Activated CD8-positive, alpha-beta memory T cell treated with anti-CD3 and anti-CD28 coated beads, Interleukin-2, amount 50 U/mL, for 1 hour (primary cell): ENCODE measurements at regions not wholly inside any gene's neighbourhood (a gene's known extent, or its start where the extent isn't known, plus 50 kb on each side); places are given as distances from the start of the nearest gene placed in this dataset.

ENCODE experiments used
- DNase-seq: peaks from one replicate; pipeline ENCODE4 v3.0.0-alpha.2; 2020; ENCODE audit errors: extremely low read depth

GRCh38 chr2:161017780-161018470 is 142.3 kb upstream of the TANK start:
- DNase-seq, result no peak

GRCh38 chr2:161019311-161019710 is 140.9 kb upstream of the TANK start:
- DNase-seq, result no peak

- DNase-seq, result no peak
Observed at GRCh38 chr2:161020437-161020836, 139.8 kb upstream of the TANK start.

- no peak for DNase-seq
Observed at GRCh38 chr2:161028581-161028980, 131.6 kb upstream of the TANK start.

GRCh38 chr2:161029321-161029720 is 130.9 kb upstream of the TANK start:
- DNase-seq, result no peak

- DNase-seq, result no peak
Observed at GRCh38 chr2:161030260-161031063, 129.8 kb upstream of the TANK start.

GRCh38 chr2:161031511-161031910 is 128.7 kb upstream of the TANK start:
- no peak for DNase-seq

GRCh38 chr2:161032635-161033034 is 127.6 kb upstream of the TANK start:
- no peak for DNase-seq

GRCh38 chr2:161033059-161033660 is 127.1 kb upstream of the TANK start:
- no peak for DNase-seq

- DNase-seq, result no peak
Observed at GRCh38 chr2:161036926-161037325, 123.3 kb upstream of the TANK start.

GRCh38 chr2:161039071-161039470 is 121.2 kb upstream of the TANK start:
- no peak for DNase-seq

- DNase-seq, result no peak
Observed at GRCh38 chr2:161041356-161041755, 118.9 kb upstream of the TANK start.

GRCh38 chr2:161042990-161043625 is 117.1 kb upstream of the TANK start:
- DNase-seq, result no peak

- DNase-seq, result no peak
Observed at GRCh38 chr2:161044095-161044865, 115.9 kb upstream of the TANK start.

- no peak for DNase-seq
Observed at GRCh38 chr2:161044921-161045320, 115.3 kb upstream of the TANK start.

- DNase-seq, result no peak
Observed at GRCh38 chr2:161045726-161046125, 114.5 kb upstream of the TANK start.

GRCh38 chr2:161046876-161047275 is 113.4 kb upstream of the TANK start:
- no peak for DNase-seq

- DNase-seq, result no peak
Observed at GRCh38 chr2:161048317-161048716, 111.9 kb upstream of the TANK start.

- no peak for DNase-seq
Observed at GRCh38 chr2:161049559-161049958, 110.7 kb upstream of the TANK start.

GRCh38 chr2:161052214-161052613 is 108.0 kb upstream of the TANK start:
- DNase-seq, result no peak

- DNase-seq, result no peak
Observed at GRCh38 chr2:161055289-161055688, 104.9 kb upstream of the TANK start.

GRCh38 chr2:161059388-161059787 is 100.8 kb upstream of the TANK start:
- DNase-seq, result no peak
